OCI-LY3 (cell line): ENCODE measurements at regions not wholly inside any gene's neighbourhood (a gene's known extent, or its start where the extent isn't known, plus 50 kb on each side); places are given as distances from the start of the nearest gene placed in this dataset.

Experiments
- H2AFZ ChIP-seq: fragments of 200-600, 300-600 bp; shearing (Covaris generic); 2 replicates; pipeline ENCODE4 v1.6.0; 2014; ENCODE audit warnings: antibody characterized with exemption, low read depth, low read length
- H3K27ac ChIP-seq: fragments of 200-600, 300-600 bp; sonication (generic); 2 replicates; pipeline ENCODE4 v1.5.1; 2014; ENCODE audit warnings: mild to moderate bottlenecking, low read length, moderate library complexity, mixed read lengths
- H3K27me3 ChIP-seq: fragments of 200-600, 300-600 bp; sonication (generic); 2 replicates; pipeline ENCODE4 v1.6.1; 2014; ENCODE audit warnings: low read depth, low read length, mixed read lengths
- H3K36me3 ChIP-seq: fragments of 200-600, 300-600 bp; sonication (generic); replicated peaks from 2 replicates; pipeline ENCODE3; 2014; ENCODE audit warnings: low read depth, low read length, mixed read lengths
- H3K4me1 ChIP-seq: fragments of 300-600, 200-600 bp; sonication (generic); 2 replicates; pipeline ENCODE4 v1.6.1; 2014; ENCODE audit warnings: low read length, mixed read lengths
- H3K4me2 ChIP-seq: fragments of 200-600, 300-600 bp; sonication (generic); 2 replicates; pipeline ENCODE4 v1.6.1; 2014; ENCODE audit warnings: low read length, mixed read lengths
- H3K4me3 ChIP-seq: fragments of 300-600, 200-600 bp; sonication (generic); 2 replicates; pipeline ENCODE4 v1.5.1; 2014; ENCODE audit warnings: antibody characterized with exemption, mild to moderate bottlenecking, low read length, moderate library complexity
- H3K79me2 ChIP-seq: fragments of 300-600, 200-600 bp; shearing (Covaris generic); 2 replicates; pipeline ENCODE4 v1.6.1; 2014; ENCODE audit warnings: mild to moderate bottlenecking, low read length, mixed read lengths
- H3K9ac ChIP-seq: fragments of 300-600, 200-600 bp; shearing (Covaris generic); 2 replicates; pipeline ENCODE4 v1.6.0; 2014; ENCODE audit warnings: mild to moderate bottlenecking, low read length, moderate library complexity
- H3K9me3 ChIP-seq: fragments of 200-600, 300-600 bp; shearing (Covaris generic); 2 replicates; pipeline ENCODE4 v1.6.1; 2014; ENCODE audit warnings: low read length, mixed read lengths; ENCODE audit not compliant: insufficient read depth
- H4K20me1 ChIP-seq: fragments of 200-600, 300-600 bp; sonication (generic); 2 replicates; pipeline ENCODE4 v1.6.1; 2016; ENCODE audit warnings: low read length, mixed read lengths; ENCODE audit not compliant: insufficient read depth
- EZH2phosphoT487 ChIP-seq: fragments of 200-600 bp; shearing (Covaris generic); IDR thresholded peaks from 2 replicates; pipeline ENCODE4 v1.6.1; 2018; ENCODE audit warnings: antibody characterized with exemption, mixed run types, low read depth
- TF ChIP-seq, protein P1 (sequence below): fragments of 200-600, 300-600 bp; sonication (generic); IDR thresholded peaks from 2 replicates; pipeline ENCODE4 v1.5.1; 2014; ENCODE audit warnings: antibody characterized with exemption, low read length, low read depth

DNA sequence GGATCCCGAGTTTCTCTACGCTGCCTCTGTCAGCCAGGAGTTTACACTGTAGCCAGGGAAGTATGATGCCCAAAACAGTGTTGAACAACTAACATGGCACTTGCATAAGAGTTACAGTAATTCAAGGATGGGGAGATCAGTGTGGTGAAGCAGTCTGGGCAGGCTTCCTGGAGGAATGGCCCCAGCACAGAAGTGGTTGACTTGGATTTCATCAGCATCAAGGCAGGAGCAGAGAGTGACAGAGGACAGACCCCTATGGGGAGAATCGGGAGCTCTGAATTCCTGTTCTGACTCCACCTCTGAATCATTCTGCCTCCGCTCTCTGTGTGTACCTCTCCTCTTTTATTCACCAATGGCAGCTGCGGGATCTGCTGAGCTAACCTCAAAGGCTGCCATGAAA lies 124.5 kb downstream of the KCNA5 start:
- Histone ChIP-seq H2AFZ (no peak overlapping the region), H3K27me3 (peaks cover 34% of the 10 kb centered on the region; the same call in 1 of the 2 replicates), H3K27ac (no peak overlapping the region), H3K4me3 (no peak overlapping the region), H3K9ac (no peak overlapping the region), H3K79me2 (no peaks in the 10 kb centered on the region), H3K9me3 (no peaks in the 10 kb centered on the region), H3K4me2 (no peak overlapping the region), H4K20me1 (no peaks in the 10 kb centered on the region), H3K36me3 (no peaks in the 10 kb centered on the region), H3K4me1 (no peaks in the 10 kb centered on the region)
- no peak for TF ChIP-seq EZH2phosphoT487
- TF ChIP-seq, protein P1, sequence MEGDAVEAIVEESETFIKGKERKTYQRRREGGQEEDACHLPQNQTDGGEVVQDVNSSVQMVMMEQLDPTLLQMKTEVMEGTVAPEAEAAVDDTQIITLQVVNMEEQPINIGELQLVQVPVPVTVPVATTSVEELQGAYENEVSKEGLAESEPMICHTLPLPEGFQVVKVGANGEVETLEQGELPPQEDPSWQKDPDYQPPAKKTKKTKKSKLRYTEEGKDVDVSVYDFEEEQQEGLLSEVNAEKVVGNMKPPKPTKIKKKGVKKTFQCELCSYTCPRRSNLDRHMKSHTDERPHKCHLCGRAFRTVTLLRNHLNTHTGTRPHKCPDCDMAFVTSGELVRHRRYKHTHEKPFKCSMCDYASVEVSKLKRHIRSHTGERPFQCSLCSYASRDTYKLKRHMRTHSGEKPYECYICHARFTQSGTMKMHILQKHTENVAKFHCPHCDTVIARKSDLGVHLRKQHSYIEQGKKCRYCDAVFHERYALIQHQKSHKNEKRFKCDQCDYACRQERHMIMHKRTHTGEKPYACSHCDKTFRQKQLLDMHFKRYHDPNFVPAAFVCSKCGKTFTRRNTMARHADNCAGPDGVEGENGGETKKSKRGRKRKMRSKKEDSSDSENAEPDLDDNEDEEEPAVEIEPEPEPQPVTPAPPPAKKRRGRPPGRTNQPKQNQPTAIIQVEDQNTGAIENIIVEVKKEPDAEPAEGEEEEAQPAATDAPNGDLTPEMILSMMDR, result no peak

DNA sequence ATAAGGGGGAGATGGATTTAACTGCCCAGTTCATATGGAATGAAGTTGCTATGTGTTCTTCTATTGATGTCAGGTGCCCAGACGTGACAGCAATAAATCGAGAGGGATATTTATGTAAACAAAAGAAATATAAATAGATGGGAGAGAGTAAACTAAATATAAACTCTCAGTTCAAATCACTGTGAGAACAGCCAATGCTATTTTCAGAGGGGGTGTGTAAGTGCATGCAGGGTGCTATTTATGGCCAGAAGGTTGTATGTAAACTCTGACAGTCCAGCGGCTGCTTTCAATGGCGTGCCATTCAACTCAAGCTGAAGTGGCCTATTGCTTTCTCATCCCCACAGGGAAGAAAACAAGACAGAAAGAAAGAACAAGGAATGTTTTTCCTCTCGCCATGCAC lies 127.2 kb downstream of the KCNA5 start:
- no peak overlapping the region for H3K4me3 ChIP-seq
- TF ChIP-seq, protein P1, result no peak
- TF ChIP-seq EZH2phosphoT487, result no peak
- H3K9me3 ChIP-seq, result no peaks in the 10 kb centered on the region
- H3K9ac ChIP-seq, result no peak overlapping the region
- no peak overlapping the region for H2AFZ ChIP-seq
- H3K36me3 ChIP-seq, result no peaks in the 10 kb centered on the region
- H3K4me2 ChIP-seq, result no peak overlapping the region
- H3K79me2 ChIP-seq, result no peaks in the 10 kb centered on the region
- no peaks in the 10 kb centered on the region for H3K4me1 ChIP-seq
- no peak overlapping the region for H3K27ac ChIP-seq
- H3K27me3 ChIP-seq, result peaks cover 24% of the 10 kb centered on the region; the same call in 1 of the 2 replicates
- H4K20me1 ChIP-seq, result no peaks in the 10 kb centered on the region

DNA sequence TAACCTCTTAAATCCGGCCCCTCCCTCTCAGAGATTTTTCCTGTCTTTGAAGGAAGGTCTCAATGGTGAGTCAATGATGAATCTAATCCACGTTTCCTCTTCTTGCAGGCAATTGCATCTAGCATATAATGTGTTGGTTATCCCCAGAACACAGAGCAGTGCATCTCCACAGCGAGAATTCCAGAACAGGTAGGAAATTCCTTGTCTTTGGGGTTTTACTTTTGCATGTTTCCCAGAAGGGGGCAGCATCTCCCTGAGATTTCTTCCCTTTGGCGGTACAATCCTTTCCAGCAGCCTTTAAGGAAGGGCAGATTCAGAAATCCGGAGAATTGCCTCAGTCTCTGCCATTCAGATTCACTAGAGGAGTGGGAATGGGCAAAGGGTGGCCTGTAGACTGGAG lies 128.0 kb downstream of the KCNA5 start:
- H2AFZ ChIP-seq, result no peak overlapping the region
- H3K27me3 ChIP-seq, result peaks cover 21% of the 10 kb centered on the region; the same call in 1 of the 2 replicates
- H3K9me3 ChIP-seq, result no peaks in the 10 kb centered on the region
- no peak overlapping the region for H3K4me2 ChIP-seq
- no peaks in the 10 kb centered on the region for H3K4me1 ChIP-seq
- no peak overlapping the region for H3K4me3 ChIP-seq
- no peaks in the 10 kb centered on the region for H3K36me3 ChIP-seq
- TF ChIP-seq EZH2phosphoT487, result no peak
- TF ChIP-seq, protein P1, result peak; percentile 55
- H3K79me2 ChIP-seq, result no peaks in the 10 kb centered on the region
- H3K9ac ChIP-seq, result no peak overlapping the region
- H4K20me1 ChIP-seq, result no peaks in the 10 kb centered on the region
- no peak overlapping the region for H3K27ac ChIP-seq

DNA sequence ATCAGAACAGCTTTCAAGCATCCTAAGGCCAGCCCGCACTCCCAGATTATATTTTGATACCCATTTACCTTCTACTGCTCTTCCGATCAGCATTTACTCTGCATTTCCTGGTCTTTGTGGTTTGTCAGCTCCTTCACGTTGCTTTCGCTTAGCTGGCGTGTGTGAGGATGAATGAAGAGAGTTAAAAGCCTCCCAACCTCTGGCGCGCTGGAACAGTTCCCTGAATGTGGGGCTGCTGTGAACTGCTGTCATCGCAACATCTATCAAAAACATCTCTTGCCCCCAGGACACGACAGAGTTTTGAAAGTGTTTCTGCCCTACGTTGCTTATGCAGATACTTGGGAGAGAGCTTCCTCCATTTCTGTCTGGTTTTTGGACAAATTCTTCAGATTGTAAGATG lies 129.2 kb downstream of the KCNA5 start:
- Histone ChIP-seq H2AFZ (no peak overlapping the region), H3K4me1 (no peaks in the 10 kb centered on the region), H3K4me2 (no peak overlapping the region), H3K79me2 (no peaks in the 10 kb centered on the region), H3K9ac (no peak overlapping the region), H3K36me3 (no peaks in the 10 kb centered on the region), H3K9me3 (no peaks in the 10 kb centered on the region), H3K27me3 (peaks cover 19% of the 10 kb centered on the region; the same call in 1 of the 2 replicates), H3K4me3 (no peak overlapping the region), H4K20me1 (no peaks in the 10 kb centered on the region), H3K27ac (no peak overlapping the region)
- TF ChIP-seq EZH2phosphoT487, result no peak
- TF ChIP-seq, protein P1, result no peak
